ENCODE measurements at regions not wholly inside any gene's neighbourhood (a gene's known extent, or its start where the extent isn't known, plus 50 kb on each side); places are given as distances from the start of the nearest gene placed in this dataset.
"Not testable (repeated sequence)": the region's sequence is repeated elsewhere in the genome, so short reads cannot be mapped to it uniquely, and the experiment has no call there.

- DNase-seq = no peak
Observed at GRCh38 chrX:3504916-3505315, 158.5 kb upstream of the MXRA5 start.

- DNase-seq = no peak
Observed at GRCh38 chrX:3501833-3502535, 155.5 kb upstream of the MXRA5 start.

GRCh38 chrX:3495836-3496769 lies 149.7 kb upstream of the MXRA5 start:
- not testable (repeated sequence) for DNase-seq

GRCh38 chrX:3493605-3494004 lies 147.2 kb upstream of the MXRA5 start:
- DNase-seq = no peak

GRCh38 chrX:3485727-3486126 lies 139.3 kb upstream of the MXRA5 start:
- no peak for DNase-seq

- DNase-seq = no peak
Observed at GRCh38 chrX:3479026-3479425, 132.6 kb upstream of the MXRA5 start.

GRCh38 chrX:3476973-3477372 lies 130.5 kb upstream of the MXRA5 start:
- DNase-seq = no peak

- DNase-seq = not testable (repeated sequence)
Observed at GRCh38 chrX:3470211-3470679, 123.8 kb upstream of the MXRA5 start.

GRCh38 chrX:3468031-3468430 lies 121.6 kb upstream of the MXRA5 start:
- DNase-seq = no peak

- no peak for DNase-seq
Observed at GRCh38 chrX:3465017-3465416, 118.6 kb upstream of the MXRA5 start.

GRCh38 chrX:3462166-3462508 lies 115.7 kb upstream of the MXRA5 start:
- no peak for DNase-seq

GRCh38 chrX:3461397-3462165 lies 115.1 kb upstream of the MXRA5 start:
- DNase-seq = no peak

- no peak for DNase-seq
Observed at GRCh38 chrX:3455796-3456195, 109.3 kb upstream of the MXRA5 start.

- DNase-seq = no peak
Observed at GRCh38 chrX:3451571-3451970, 105.1 kb upstream of the MXRA5 start.

GRCh38 chrX:3450881-3451570 lies 104.6 kb upstream of the MXRA5 start:
- no peak for DNase-seq

GRCh38 chrX:3449287-3449686 lies 102.8 kb upstream of the MXRA5 start:
- DNase-seq = no peak

- DNase-seq = no peak
Observed at GRCh38 chrX:3448563-3448962, 102.1 kb upstream of the MXRA5 start.

- DNase-seq = no peak
Observed at GRCh38 chrX:3445806-3446490, 99.5 kb upstream of the MXRA5 start.

GRCh38 chrX:3443184-3443583 lies 96.7 kb upstream of the MXRA5 start:
- DNase-seq = no peak

GRCh38 chrX:3442691-3443090 lies 96.2 kb upstream of the MXRA5 start:
- DNase-seq = no peak

GRCh38 chrX:3440981-3441380 lies 94.5 kb upstream of the MXRA5 start:
- no peak for DNase-seq

- not testable (repeated sequence) for DNase-seq
Observed at GRCh38 chrX:3435916-3436315, 89.5 kb upstream of the MXRA5 start.

Data from NCI-H146 (cell line).